HepG2 (cell line): ENCODE measurements at regions not wholly inside any gene's neighbourhood (a gene's known extent, or its start where the extent isn't known, plus 50 kb on each side); places are given as distances from the start of the nearest gene placed in this dataset.
A peak's percentile ranks its signal among the peaks of the same experiment; 100 is the strongest.

ENCODE experiments used
- ARID4A ChIP-seq: sonication (generic); formaldehyde crosslinking; IDR thresholded peaks from 2 replicates; pipeline ENCODE4 v1.5.0; 2020; ENCODE audit warnings: mild to moderate bottlenecking, missing genetic modification reagents, borderline replicate concordance
- E2F2 ChIP-seq: sonication (generic); formaldehyde crosslinking; IDR thresholded peaks from 2 replicates; pipeline ENCODE4 v1.4.0; 2020; ENCODE audit warnings: missing genetic modification reagents, borderline replicate concordance
- EZH2 ChIP-seq: conservative IDR thresholded peaks from 2 replicates; pipeline ENCODE4 v1.6.1; 2012; ENCODE audit warnings: mild to moderate bottlenecking, low read depth, low read length, moderate library complexity
- GTF2F1 ChIP-seq: fragments of 150-350 bp; IDR thresholded peaks from 2 replicates; pipeline ENCODE4 v1.6.1; 2014; ENCODE audit warnings: low read length
- HNRNPK ChIP-seq: fragments of 200-400 bp; formaldehyde crosslinking; IDR thresholded peaks from 2 replicates; pipeline ENCODE4 v1.6.1; 2018; ENCODE audit warnings: low read length, low read depth, moderate library complexity, mild to moderate bottlenecking; ENCODE audit not compliant: poor library complexity, severe bottlenecking
- KDM4B ChIP-seq: sonication (generic); formaldehyde crosslinking; IDR thresholded peaks from 2 replicates; pipeline ENCODE4 v1.4.0; 2020; ENCODE audit warnings: missing genetic modification reagents
- MAFG ChIP-seq: sonication (generic); formaldehyde crosslinking; IDR thresholded peaks from 2 replicates; pipeline ENCODE4 v1.5.1; 2020; ENCODE audit warnings: mild to moderate bottlenecking, missing genetic modification reagents
- MEIS1 ChIP-seq: sonication (generic); formaldehyde crosslinking; IDR thresholded peaks from 2 replicates; pipeline ENCODE4 v1.9.0; 2021; ENCODE audit warnings: mild to moderate bottlenecking, missing genetic modification reagents, moderate library complexity, borderline replicate concordance
- MXD4 ChIP-seq: IDR thresholded peaks from 2 replicates; pipeline ENCODE4 v1.6.1; 2016; ENCODE audit warnings: mild to moderate bottlenecking, missing biosample characterization, missing genetic modification reagents
- SMARCC2 ChIP-seq: fragments of 450-650 bp; IDR thresholded peaks from 2 replicates; pipeline ENCODE4 v1.6.1; 2017; ENCODE audit warnings: antibody characterized with exemption, mild to moderate bottlenecking
- SOX5 ChIP-seq: IDR thresholded peaks from 2 replicates; pipeline ENCODE4 v1.6.1; 2016; ENCODE audit warnings: borderline replicate concordance
- ZGPAT ChIP-seq: IDR thresholded peaks from 2 replicates; pipeline ENCODE4 v1.6.1; 2016; ENCODE audit warnings: mild to moderate bottlenecking
- ZNF12 ChIP-seq: sonication (generic); formaldehyde crosslinking; IDR thresholded peaks from 2 replicates; pipeline ENCODE4 v1.5.0; 2020; ENCODE audit warnings: missing genetic modification reagents
- ZNF142 ChIP-seq: sonication (generic); formaldehyde crosslinking; IDR thresholded peaks from 2 replicates; pipeline ENCODE4 v1.4.0; 2020; ENCODE audit warnings: missing genetic modification reagents
- ZNF547 ChIP-seq: sonication (generic); formaldehyde crosslinking; IDR thresholded peaks from 2 replicates; pipeline ENCODE4 v1.5.1; 2020; ENCODE audit warnings: mild to moderate bottlenecking, missing genetic modification reagents
- ZSCAN12 ChIP-seq: sonication (generic); formaldehyde crosslinking; IDR thresholded peaks from 2 replicates; pipeline ENCODE4 v1.9.0; 2021; ENCODE audit warnings: mild to moderate bottlenecking, missing genetic modification reagents

GRCh38 chr17:68777243-68777855 lies 176.2 kb upstream of the FAM20A start (continued):
- TF ChIP-seq ZNF142 (CRISPR knock-in tag) (no peak), MXD4 (CRISPR knock-in tag) (peak; percentile 24; the same call in 1 of the 2 replicates), ZGPAT (peak; percentile 61; the same call in 1 of the 2 replicates), GTF2F1 (0 out of 2 replicates have a peak, but pooled peaks have one; percentile 54), SMARCC2 (no peak), HNRNPK (no peak), SOX5 (CRISPR knock-in tag) (peak; percentile 73), E2F2 (CRISPR knock-in tag) (no peak), ZSCAN12 (CRISPR knock-in tag) (0 out of 2 replicates have a peak, but pooled peaks have one; percentile 70), ZNF547 (CRISPR knock-in tag) (no peak; the same call in 1 of the 2 replicates), EZH2 (no peak), MAFG (no peak), MEIS1 (CRISPR knock-in tag) (no peak), ZNF12 (CRISPR knock-in tag) (0 out of 2 replicates have a peak, but pooled peaks have one; percentile 14), KDM4B (CRISPR knock-in tag) (no peak), ARID4A (peak; percentile 33; the same call in 1 of the 2 replicates)
